KOPT-K1 (cell line): ENCODE measurements at regions not wholly inside any gene's neighbourhood (a gene's known extent, or its start where the extent isn't known, plus 50 kb on each side); places are given as distances from the start of the nearest gene placed in this dataset.

Source experiments
- H3K27ac ChIP-seq: fragments of 200-600 bp; sonication (generic); 2 replicates; pipeline ENCODE4 v1.5.1; 2016; ENCODE audit warnings: antibody characterized with exemption, mild to moderate bottlenecking, low read depth, low read length; ENCODE audit not compliant: poor library complexity, severe bottlenecking
- H3K36me3 ChIP-seq: fragments of 200-600 bp; sonication (generic); 2 replicates; pipeline ENCODE4 v1.5.1; 2017; ENCODE audit warnings: antibody characterized with exemption, mild to moderate bottlenecking, low read length, moderate library complexity; ENCODE audit not compliant: insufficient read depth
- H3K9me3 ChIP-seq: fragments of 200-600 bp; sonication (generic); 2 replicates; pipeline ENCODE4 v1.5.1; 2017; ENCODE audit warnings: antibody characterized with exemption, low read length, mild to moderate bottlenecking; ENCODE audit not compliant: insufficient read depth, poor library complexity, severe bottlenecking

DNA sequence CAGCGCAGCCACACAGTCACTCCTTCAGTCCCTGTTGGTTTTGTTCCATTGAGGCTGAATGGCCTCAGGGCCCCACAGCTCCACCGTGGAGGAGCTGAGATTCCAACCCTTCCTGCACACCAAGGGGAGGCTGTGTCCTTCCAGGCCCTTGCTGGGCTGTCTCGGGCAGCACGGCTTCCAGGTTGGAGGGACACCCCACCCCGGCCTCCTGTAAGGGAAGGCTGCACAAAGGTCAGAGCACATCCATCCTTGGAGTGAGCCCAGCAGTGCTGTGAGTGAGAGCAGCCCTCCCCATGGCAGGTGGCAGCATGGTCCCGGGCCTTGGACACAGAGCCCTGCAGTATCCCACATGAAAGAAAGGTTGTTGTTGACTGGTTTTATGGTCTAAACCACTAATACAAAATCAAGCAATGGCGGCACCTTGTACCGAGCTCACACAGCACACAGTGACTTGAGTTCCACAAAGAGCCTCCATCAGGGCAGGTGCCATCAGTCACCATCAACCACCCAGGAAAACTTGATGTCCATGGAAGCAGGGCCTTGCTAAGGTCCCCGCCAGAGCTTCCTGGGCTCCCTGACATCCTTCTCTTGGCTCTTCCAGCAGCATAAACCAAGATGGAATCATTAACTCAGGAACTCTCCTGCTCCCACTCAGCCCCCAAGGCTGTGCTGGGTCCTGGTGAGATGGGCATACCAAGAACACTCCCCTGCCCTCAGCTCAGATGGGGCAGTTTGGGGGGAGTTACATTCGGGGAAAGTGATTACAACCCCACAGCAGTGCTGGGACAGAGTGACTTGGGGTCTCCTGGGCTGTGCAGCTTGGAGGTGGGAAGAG is 1500.4 kb downstream of the TBC1D22A start:
- H3K27ac ChIP-seq, result no peak overlapping the region
- H3K36me3 ChIP-seq, result no peaks in the 10 kb centered on the region
- no peaks in the 10 kb centered on the region for H3K9me3 ChIP-seq

DNA sequence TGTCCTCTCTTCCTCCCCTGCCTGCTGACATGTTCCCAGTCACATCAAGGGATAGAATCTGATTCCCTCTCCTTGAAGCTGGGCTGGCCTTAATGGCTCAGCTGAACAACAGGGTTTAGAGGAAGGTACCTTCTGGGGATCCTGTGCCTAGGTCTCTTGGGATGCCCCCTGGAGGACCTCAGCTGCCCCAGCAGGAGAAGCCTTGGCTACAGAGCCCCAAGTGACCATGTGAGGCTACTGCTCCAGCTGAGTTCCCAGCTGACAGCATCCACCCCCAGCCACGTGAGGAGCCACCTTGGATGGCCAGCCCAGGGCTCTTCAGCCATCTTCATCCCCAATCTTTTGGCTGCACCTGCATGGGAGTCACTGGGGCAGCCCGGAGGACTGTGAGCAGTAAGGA is 1499.3 kb downstream of the TBC1D22A start:
- H3K27ac ChIP-seq, result no peak overlapping the region
- H3K9me3 ChIP-seq, result no peaks in the 10 kb centered on the region
- H3K36me3 ChIP-seq, result no peaks in the 10 kb centered on the region

DNA sequence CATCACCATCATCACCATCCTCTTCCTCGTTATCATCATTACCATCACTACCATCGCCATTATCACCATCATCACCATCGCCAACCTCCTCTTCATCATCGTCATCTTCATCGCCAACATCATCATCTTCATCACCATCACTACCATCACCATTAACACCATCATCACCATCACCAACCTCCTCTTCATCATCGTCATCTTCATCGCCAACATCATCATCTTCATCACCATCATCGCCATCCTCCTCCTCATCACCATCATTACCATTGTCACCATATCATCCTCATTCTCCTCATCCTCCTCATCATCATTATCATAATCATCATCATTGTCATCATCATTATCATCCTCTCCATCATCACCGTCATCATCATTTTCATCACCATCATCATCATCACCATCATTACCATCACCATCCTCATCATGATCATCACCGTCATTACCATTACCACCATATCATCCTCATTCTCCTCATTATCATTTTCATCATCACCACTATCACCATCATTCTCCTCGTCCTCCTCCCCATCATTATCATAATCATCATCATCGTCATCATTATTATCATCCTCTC is 1498.7 kb downstream of the TBC1D22A start:
- Histone ChIP-seq H3K9me3 (no peaks in the 10 kb centered on the region), H3K27ac (no peak overlapping the region), H3K36me3 (no peaks in the 10 kb centered on the region)

DNA sequence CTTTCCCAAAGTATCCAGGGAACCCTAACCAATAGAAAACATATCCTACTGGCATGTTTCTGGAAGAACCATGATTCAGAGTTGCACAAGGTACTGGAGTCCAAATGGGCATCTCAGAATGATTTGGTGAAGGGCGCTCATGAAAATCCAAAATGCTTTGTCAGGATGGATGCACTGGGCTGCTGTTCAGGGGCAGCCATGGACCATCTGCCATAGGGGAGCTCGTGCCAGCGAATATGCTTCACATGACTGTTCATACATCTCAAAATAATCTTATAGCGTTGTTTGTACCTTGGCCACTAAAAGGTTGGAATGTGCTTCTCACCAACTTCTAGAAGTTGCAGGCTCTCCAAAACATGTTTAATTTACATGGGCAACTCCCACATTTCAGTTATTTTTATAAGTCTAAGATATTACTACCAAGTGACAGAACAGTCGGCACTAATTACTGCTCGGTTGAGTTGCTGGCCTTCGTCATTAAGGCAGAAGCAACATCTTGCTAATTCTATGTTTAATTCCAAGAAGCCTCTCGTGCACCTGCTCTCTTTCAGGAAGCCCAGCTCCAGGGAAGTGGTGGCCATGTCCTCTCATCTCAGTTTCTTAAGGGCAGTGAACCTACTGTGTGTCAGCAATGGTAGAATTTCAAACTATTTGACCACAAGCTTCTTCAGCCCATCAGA is 1497.7 kb downstream of the TBC1D22A start:
- H3K36me3 ChIP-seq, result no peaks in the 10 kb centered on the region
- no peak overlapping the region for H3K27ac ChIP-seq
- H3K9me3 ChIP-seq, result no peaks in the 10 kb centered on the region

DNA sequence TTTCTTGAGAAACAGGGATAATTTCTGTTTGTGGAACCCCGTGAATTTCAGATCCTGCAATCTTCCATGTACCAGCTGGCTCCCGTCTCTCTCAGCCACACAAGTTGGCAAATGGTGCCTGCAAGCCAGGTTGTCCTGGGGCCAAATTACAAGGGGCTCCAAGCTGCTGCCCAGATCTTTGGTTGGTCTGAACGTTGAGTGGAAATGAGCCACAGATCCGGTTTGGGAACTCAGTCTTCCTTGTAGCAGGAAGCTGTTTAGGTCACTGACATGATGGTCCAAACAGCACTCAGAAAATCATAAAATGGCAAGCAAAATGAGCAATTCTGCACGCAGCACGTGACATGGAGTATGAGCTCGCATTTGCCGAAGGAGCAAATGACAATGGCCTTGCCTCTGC is 1496.4 kb downstream of the TBC1D22A start:
- H3K36me3 ChIP-seq, result no peaks in the 10 kb centered on the region
- H3K9me3 ChIP-seq, result no peaks in the 10 kb centered on the region
- H3K27ac ChIP-seq, result no peak overlapping the region

DNA sequence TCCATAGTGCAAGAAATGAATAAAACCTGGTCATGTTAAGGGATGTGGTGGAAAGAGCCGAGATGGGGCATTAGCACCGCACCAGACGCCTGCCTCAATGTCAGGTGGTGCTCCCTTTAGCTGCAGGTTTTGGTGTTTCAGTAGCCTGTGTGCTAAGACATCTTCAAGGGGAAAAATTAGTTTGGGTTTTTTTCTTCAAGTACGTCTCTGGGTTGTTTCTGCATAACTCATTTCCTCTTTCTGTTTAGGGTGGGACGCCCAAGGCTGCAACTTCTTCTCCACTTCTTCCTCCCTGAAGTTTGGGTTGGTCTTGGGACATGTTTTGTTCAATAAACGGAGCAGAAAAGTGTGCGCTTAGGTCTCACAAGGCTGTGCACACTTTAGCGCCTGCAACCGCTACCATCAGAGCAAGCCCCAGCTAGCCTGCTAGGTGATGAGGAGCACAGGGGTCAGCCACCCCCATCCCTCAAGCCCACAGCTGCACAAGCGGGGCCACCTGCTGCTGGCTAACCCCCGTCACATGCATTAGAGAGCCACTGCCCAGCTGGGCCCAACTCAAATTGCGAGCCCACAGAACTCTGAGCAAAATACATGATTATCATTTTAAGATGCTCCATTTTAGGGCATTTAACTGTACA is 1495.7 kb downstream of the TBC1D22A start:
- Histone ChIP-seq H3K27ac (no peak overlapping the region), H3K36me3 (no peaks in the 10 kb centered on the region), H3K9me3 (no peaks in the 10 kb centered on the region)

- H3K27ac ChIP-seq, result no peak overlapping the region
- no peaks in the 10 kb centered on the region for H3K36me3 ChIP-seq
- no peaks in the 10 kb centered on the region for H3K9me3 ChIP-seq
Measured at GRCh38 chr22:48257685-48258055, 1495.2 kb downstream of the TBC1D22A start.

DNA sequence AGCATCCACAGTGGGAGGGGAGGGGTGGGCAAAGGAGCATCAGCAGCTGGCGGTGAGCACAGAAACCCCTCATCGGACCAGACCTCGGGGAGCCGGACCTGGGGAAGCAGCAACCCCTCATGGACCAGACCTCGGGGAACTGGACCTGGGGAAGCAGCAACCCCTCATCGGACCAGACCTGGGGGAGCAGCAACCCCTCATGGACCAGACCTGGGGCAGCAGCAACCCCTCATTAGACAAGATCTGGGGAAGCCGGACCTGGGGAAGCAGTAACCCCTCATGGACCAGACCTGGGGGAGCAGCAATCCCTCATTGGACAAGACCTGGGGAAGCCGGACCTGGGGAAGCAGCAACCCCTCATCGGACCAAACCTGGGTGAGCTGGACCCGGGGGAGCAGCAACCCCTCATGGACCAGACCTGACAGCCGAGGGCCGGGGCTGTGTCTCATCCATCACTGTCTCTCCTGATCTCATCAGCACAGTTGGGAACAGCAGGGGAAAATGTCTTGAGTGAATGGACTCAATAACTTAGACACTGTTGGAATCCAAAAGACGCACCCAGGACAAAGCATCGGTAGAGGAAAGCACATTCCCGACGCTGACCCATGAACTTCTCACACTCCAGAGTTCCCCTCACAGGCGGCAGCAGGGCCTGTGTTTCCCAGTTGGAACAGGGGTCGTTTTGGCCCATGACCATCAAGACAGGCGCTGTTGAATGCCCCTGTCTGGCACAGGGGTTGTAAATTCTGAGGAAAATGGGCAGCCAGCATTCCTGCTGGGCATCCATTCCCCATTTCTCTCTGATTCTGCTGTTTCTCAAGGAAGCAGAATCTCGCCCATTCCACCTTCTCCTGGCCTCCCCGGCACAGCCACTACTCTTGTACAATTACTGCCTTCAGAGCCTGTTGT is 1494.6 kb downstream of the TBC1D22A start:
- no peaks in the 10 kb centered on the region for H3K9me3 ChIP-seq
- no peaks in the 10 kb centered on the region for H3K36me3 ChIP-seq
- no peak overlapping the region for H3K27ac ChIP-seq

DNA sequence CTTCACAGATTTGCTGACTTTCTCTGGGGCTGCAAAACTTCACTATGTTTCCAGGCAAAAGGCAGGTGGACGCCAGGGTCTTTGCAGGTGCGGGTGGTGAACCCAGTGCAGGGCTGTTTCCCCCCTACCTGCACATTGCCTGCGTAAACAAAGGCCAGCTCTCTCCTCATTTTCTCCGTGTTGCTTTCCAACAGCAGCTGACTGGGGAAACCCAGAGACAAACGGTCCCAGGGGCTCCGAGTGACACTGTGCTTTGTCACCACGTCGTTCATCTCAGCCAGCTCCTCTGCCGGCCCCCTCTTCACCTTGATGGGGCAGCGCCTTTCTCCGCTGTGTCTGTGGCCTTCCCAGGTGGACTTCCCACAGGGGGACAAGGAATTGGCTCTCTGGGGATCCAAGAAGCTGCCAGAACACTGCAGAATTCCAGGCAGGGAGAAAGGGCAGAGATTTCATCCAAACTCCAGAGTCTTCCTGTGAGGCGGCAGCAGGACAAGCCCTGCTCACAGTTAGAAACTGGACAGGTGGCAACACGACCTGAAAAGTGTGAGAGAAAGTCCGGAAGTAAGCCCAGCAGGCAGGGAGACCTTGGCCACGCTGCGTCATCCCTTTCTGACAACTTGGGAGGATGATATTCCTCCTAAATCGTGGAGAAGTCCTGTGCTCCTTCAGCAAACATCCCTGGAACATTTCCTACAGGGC is 1493.7 kb downstream of the TBC1D22A start:
- Histone ChIP-seq H3K36me3 (no peaks in the 10 kb centered on the region), H3K27ac (no peak overlapping the region), H3K9me3 (no peaks in the 10 kb centered on the region)

DNA sequence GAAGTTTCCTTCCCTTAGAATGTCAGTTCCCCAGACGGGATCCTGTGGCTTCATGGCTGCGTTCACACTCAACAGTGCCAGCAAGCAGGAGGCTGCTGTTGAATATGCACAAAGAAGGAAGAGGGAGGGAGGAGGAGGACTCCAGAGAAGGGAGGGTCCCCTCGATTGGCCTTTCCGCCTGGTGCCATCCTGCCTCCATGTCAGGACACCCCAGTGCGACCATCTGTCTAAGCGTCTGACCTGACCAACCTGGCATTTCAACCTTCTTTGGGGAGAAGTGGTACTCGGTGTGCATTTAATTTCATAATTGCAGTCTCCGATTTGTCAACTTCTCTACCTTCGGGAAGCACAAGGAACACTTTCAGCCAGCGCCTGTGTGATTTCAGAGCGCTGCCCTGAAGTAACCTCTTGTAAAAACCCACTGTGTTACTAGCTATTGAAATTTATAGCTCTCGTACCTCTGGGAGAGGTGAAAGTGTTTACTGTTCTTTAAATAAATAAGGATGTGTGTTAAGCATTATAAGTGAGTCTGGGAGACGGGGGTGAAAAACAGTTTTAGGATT is 1491.9 kb downstream of the TBC1D22A start:
- Histone ChIP-seq H3K27ac (no peak overlapping the region), H3K36me3 (no peaks in the 10 kb centered on the region), H3K9me3 (no peaks in the 10 kb centered on the region)

DNA sequence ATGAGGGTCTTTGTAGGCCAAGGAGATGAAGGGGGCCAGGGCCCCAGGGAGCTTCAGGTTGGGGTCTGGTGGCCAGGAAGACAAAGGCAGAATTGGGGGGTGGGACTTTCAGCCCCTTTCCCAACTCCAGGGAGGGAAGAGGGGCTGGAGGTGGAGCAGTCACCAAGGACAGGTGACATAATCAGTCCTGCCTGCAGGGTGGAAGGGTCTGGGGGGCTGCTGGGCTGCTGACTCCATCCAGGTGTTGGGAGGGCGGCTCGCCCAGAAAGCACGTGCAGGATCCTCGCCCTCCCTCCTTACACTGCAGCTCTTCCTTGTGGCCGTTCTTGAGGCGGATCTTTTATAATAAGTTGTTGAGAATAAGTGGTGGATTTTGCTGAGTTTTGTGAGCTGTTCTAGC is 1491.1 kb downstream of the TBC1D22A start:
- H3K27ac ChIP-seq, result no peak overlapping the region
- no peaks in the 10 kb centered on the region for H3K36me3 ChIP-seq
- no peaks in the 10 kb centered on the region for H3K9me3 ChIP-seq

DNA sequence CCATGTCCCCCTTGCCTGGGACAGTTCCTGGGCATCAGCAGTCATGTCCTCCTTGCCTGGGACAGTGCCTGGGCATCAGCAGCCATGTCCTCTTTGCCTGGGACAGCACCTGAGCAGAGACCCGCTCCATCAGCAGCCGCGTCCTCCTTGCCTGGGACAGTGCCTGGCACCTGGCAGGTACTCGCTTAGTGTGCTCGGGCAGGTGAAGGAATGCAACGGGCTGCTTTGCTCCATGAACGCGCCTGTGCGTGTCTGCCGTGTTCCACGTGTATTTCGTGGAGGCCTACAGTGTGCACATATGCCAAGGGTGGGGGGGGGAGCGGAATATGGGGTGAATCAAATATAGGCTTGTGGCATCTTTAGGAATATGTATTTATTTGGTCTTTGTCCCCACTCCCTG is 1490.7 kb downstream of the TBC1D22A start:
- no peaks in the 10 kb centered on the region for H3K36me3 ChIP-seq
- H3K9me3 ChIP-seq, result no peaks in the 10 kb centered on the region
- no peak overlapping the region for H3K27ac ChIP-seq

- no peaks in the 10 kb centered on the region for H3K9me3 ChIP-seq
- H3K36me3 ChIP-seq, result no peaks in the 10 kb centered on the region
- H3K27ac ChIP-seq, result no peak overlapping the region
Measured at GRCh38 chr22:48251629-48252028, 1489.2 kb downstream of the TBC1D22A start.
